H1 (cell line): ENCODE measurements at regions not wholly inside any gene's neighbourhood (a gene's known extent, or its start where the extent isn't known, plus 50 kb on each side); places are given as distances from the start of the nearest gene placed in this dataset.

ENCODE experiments used
- CTCF ChIA-PET: fragments of 300-600 bp; sonication (Branson Sonifier 250); formaldehyde crosslinking; loops from one replicate; lab custom pipeline; 2021; ENCODE audit not compliant: partially characterized antibody; lab: Charles Lee
- POLR2A ChIA-PET: fragments of 300-600 bp; sonication (Branson Sonifier 250); formaldehyde crosslinking; loops from one replicate; lab custom pipeline; 2021; ENCODE audit warnings: inconsistent platforms; ENCODE audit not compliant: partially characterized antibody; lab: Charles Lee
- DNase-seq, 2 experiments: peaks; one replicate each; pipeline versions ENCODE4 v3.0.0 to v3.0.0-alpha.2; 2010 to 2022; ENCODE audit warnings: low spot score in 2 of 2, low read depth in 1 of 2, mixed read lengths in 1 of 2
- FAIRE-seq: peaks from 2 replicates; lab custom pipeline; 2011; peaks lifted over from hg19 to GRCh38; lab: Jason Lieb, UNC
- H2AFZ ChIP-seq: 2 replicates; pipeline ENCODE4 v1.8.1; 2012; ENCODE audit warnings: low read length, inconsistent platforms
- H2AK5ac ChIP-seq: 2 replicates; pipeline ENCODE4 v1.6.1; 2013; ENCODE audit warnings: low read depth, low read length
- H2BK120ac ChIP-seq: replicated peaks from 2 replicates; pipeline ENCODE3; 2013; ENCODE audit warnings: low read depth, low read length, inconsistent platforms
- H2BK12ac ChIP-seq: 2 replicates; pipeline ENCODE4 v1.6.1; 2013; ENCODE audit warnings: low read depth, low read length
- H2BK15ac ChIP-seq: 2 replicates; pipeline ENCODE4 v1.6.1; 2013; ENCODE audit warnings: low read length
- H2BK20ac ChIP-seq: 2 replicates; pipeline ENCODE4 v1.6.1; 2013; ENCODE audit warnings: low read length
- H2BK5ac ChIP-seq: 2 replicates; pipeline ENCODE4 v1.6.1; 2013; ENCODE audit warnings: low read depth, low read length
- H3K14ac ChIP-seq: 2 replicates; pipeline ENCODE4 v1.6.1; 2013; ENCODE audit warnings: inconsistent platforms; ENCODE audit not compliant: insufficient read length
- H3K18ac ChIP-seq: 2 replicates; pipeline ENCODE4 v1.6.1; 2013; ENCODE audit warnings: low read length; ENCODE audit errors: extremely low read depth
- H3K23ac ChIP-seq: 2 replicates; pipeline ENCODE4 v1.6.1; 2013; ENCODE audit warnings: inconsistent platforms; ENCODE audit not compliant: insufficient read length
- H3K23me2 ChIP-seq: 2 replicates; pipeline ENCODE4 v1.6.1; 2013; ENCODE audit warnings: low read depth, low read length
- H3K27ac ChIP-seq: 2 replicates; pipeline ENCODE4 v1.6.1; 2011; ENCODE audit warnings: low read depth, low read length, inconsistent platforms
- H3K27me3 ChIP-seq, 4 experiments: replicated peaks in 1 of 4; 1 replicate in 1 of 4; 2 replicates in 3 of 4; pipeline versions ENCODE4 v1.6.1 to v1.8.1; 2011 to 2013; ENCODE audit warnings: low read length in 3 of 4, mild to moderate bottlenecking in 3 of 4, inconsistent platforms in 2 of 4, mixed read lengths in 2 of 4, moderate library complexity in 1 of 4; ENCODE audit not compliant: control insufficient read depth in 3 of 4, insufficient read depth in 3 of 4; ENCODE audit errors: extremely low read depth in 1 of 4
- H3K36me3 ChIP-seq, 4 experiments: 2 replicates each; pipeline versions ENCODE4 v1.6.1 to v1.8.1; 2011 to 2013; ENCODE audit warnings: mild to moderate bottlenecking in 4 of 4, low read length in 3 of 4, moderate library complexity in 2 of 4, control low read depth in 1 of 4, inconsistent platforms in 1 of 4; ENCODE audit not compliant: insufficient read depth in 4 of 4, control insufficient read depth in 2 of 4
- H3K4ac ChIP-seq: replicated peaks from 2 replicates; pipeline ENCODE3; 2013; ENCODE audit warnings: low read length, low read depth, mixed read lengths, inconsistent platforms; ENCODE audit not compliant: insufficient read length
- H3K4me1 ChIP-seq, 4 experiments: replicated peaks in 1 of 4; 1 replicate in 1 of 4; 2 replicates in 3 of 4; pipeline versions ENCODE4 v1.6.1 to v1.8.1; 2011 to 2013; ENCODE audit warnings: low read length in 3 of 4, inconsistent platforms in 2 of 4, mixed read lengths in 1 of 4; ENCODE audit not compliant: insufficient read depth in 4 of 4, control insufficient read depth in 3 of 4
- H3K4me2 ChIP-seq, 2 experiments: 2 replicates each; pipeline versions ENCODE4 v1.6.1 to v1.8.1; 2011 to 2013; ENCODE audit warnings: low read depth in 2 of 2, low read length in 2 of 2, control low read depth in 1 of 2, inconsistent platforms in 1 of 2, mild to moderate bottlenecking in 1 of 2; ENCODE audit not compliant: insufficient read depth in 1 of 2
- H3K4me3 ChIP-seq, 4 experiments: fragments of 200-600, 300-600 bp in 1 of 4; sonication (generic), shearing (Covaris generic), sonication (Bioruptor Twin) in 1 of 4; 2 replicates each; pipeline versions ENCODE4 v1.5.1 to v1.8.1; 2011 to 2016; ENCODE audit warnings: low read length in 4 of 4, low read depth in 3 of 4, control low read depth in 2 of 4, inconsistent platforms in 2 of 4, mild to moderate bottlenecking in 2 of 4, mixed read lengths in 1 of 4, moderate library complexity in 1 of 4; ENCODE audit not compliant: insufficient read depth in 2 of 4; ENCODE audit errors: extremely low read depth in 1 of 4
- H3K56ac ChIP-seq: replicated peaks from 2 replicates; pipeline ENCODE3; 2013; ENCODE audit warnings: low read depth, mild to moderate bottlenecking, mixed read lengths, low read length, inconsistent platforms; ENCODE audit not compliant: insufficient read length
- H3K79me1 ChIP-seq: 2 replicates; pipeline ENCODE4 v1.6.1; 2013; ENCODE audit warnings: low read depth, low read length, control low read depth
- H3K79me2 ChIP-seq, 2 experiments: 2 replicates each; pipeline versions ENCODE4 v1.6.1 to v1.8.1; 2012 to 2013; ENCODE audit warnings: low read length in 2 of 2, mild to moderate bottlenecking in 2 of 2, inconsistent platforms in 1 of 2; ENCODE audit not compliant: insufficient read depth in 2 of 2, control insufficient read depth in 1 of 2
- H3K9ac ChIP-seq, 4 experiments: replicated peaks in 1 of 4; 1 replicate in 1 of 4; 2 replicates in 3 of 4; pipeline versions ENCODE4 v1.6.1 to v1.8.1; 2011 to 2013; ENCODE audit warnings: low read depth in 3 of 4, low read length in 3 of 4, control low read depth in 2 of 4, mild to moderate bottlenecking in 2 of 4, moderate library complexity in 2 of 4, inconsistent platforms in 1 of 4; ENCODE audit errors: extremely low read depth in 1 of 4
- H3K9me3 ChIP-seq, 2 experiments: 2 replicates each; pipeline versions ENCODE4 v1.6.1 to v1.8.1; 2012 to 2013; ENCODE audit warnings: mild to moderate bottlenecking in 2 of 2, moderate library complexity in 2 of 2, control low read depth in 1 of 2, inconsistent platforms in 1 of 2, low read depth in 1 of 2, low read length in 1 of 2, mixed read lengths in 1 of 2; ENCODE audit not compliant: insufficient read depth in 2 of 2
- H4K20me1 ChIP-seq, 2 experiments: replicated peaks in 1 of 2; 2 replicates each; pipeline versions ENCODE3 to v1.8.1; 2011 to 2013; ENCODE audit warnings: inconsistent platforms in 2 of 2, low read length in 2 of 2, mild to moderate bottlenecking in 1 of 2; ENCODE audit not compliant: insufficient read depth in 2 of 2, control insufficient read depth in 1 of 2
- H4K5ac ChIP-seq: 2 replicates; pipeline ENCODE4 v1.6.1; 2013; ENCODE audit warnings: low read length, low read depth, mixed read lengths, inconsistent platforms; ENCODE audit not compliant: insufficient read length
- H4K8ac ChIP-seq: 2 replicates; pipeline ENCODE4 v1.8.0; 2013; ENCODE audit warnings: mild to moderate bottlenecking, moderate library complexity, low read length, inconsistent platforms; ENCODE audit not compliant: insufficient read depth; ENCODE audit errors: extremely low read depth
- H4K91ac ChIP-seq: replicated peaks from 2 replicates; pipeline ENCODE3; 2013; ENCODE audit warnings: low read length, mixed read lengths, inconsistent platforms; ENCODE audit not compliant: insufficient read length
- JUND ChIP-seq: IDR thresholded peaks from 2 replicates; pipeline ENCODE4 v1.6.1; 2011; ENCODE audit warnings: mild to moderate bottlenecking, improper control_type of control experiment, low read length
- KDM1A ChIP-seq: fragments of 200-600, 300-600 bp; sonication (generic); IDR thresholded peaks from 2 replicates; pipeline ENCODE4 v1.7.1; 2016; ENCODE audit warnings: mild to moderate bottlenecking, low read length, borderline replicate concordance
- KDM4A ChIP-seq: IDR thresholded peaks from one replicate; pipeline ENCODE4 v1.7.1; 2012; ENCODE audit warnings: low read depth, mild to moderate bottlenecking, moderate library complexity, low read length, inconsistent platforms; ENCODE audit not compliant: severe bottlenecking
- RBBP5 ChIP-seq: IDR thresholded peaks from 2 replicates; pipeline ENCODE4 v1.7.1; 2012; ENCODE audit warnings: low read depth, mild to moderate bottlenecking, inconsistent platforms, low read length, moderate library complexity, borderline replicate concordance
- SP4 ChIP-seq: IDR thresholded peaks from 2 replicates; pipeline ENCODE4 v1.6.1; 2012; ENCODE audit warnings: low read length, inconsistent platforms
- TBP ChIP-seq: IDR thresholded peaks from 2 replicates; pipeline ENCODE4 v1.6.1; 2011; ENCODE audit warnings: low read depth, low read length, improper control_type of control experiment
- WGBS, 2 experiments: shearing (Covaris generic) in 1 of 2; methylation state at CpG; one replicate each; pipeline versions ENCODE4 v1.1.6 to v1.1.7; 2013 to 2015; ENCODE audit warnings: low lambda C conversion rate in 2 of 2, mixed read lengths in 2 of 2, inconsistent platforms in 1 of 2, low coverage in 1 of 2, missing lambda C conversion rate in 1 of 2; ENCODE audit not compliant: insufficient replicate concordance in 2 of 2, insufficient coverage in 1 of 2, insufficient read length in 1 of 2; ENCODE audit errors: extremely low coverage in 1 of 2, missing lambda C conversion rate in 1 of 2; 5-methylcytosine and 5-hydroxymethylcytosine counted together
- TF ChIP-seq, protein P1 (sequence below): IDR thresholded peaks from 2 replicates; pipeline ENCODE4 v1.6.1; 2012; ENCODE audit warnings: low read length, inconsistent platforms
- TF ChIP-seq, protein P2 (sequence below), 3 experiments: IDR thresholded peaks; 1 replicate in 2 of 3; 2 replicates in 1 of 3; pipeline versions ENCODE4 v1.5.1 to v1.6.1; 2011; ENCODE audit warnings: low read length in 3 of 3, mild to moderate bottlenecking in 3 of 3, inconsistent platforms in 2 of 3, low read depth in 1 of 3, moderate library complexity in 1 of 3; ENCODE audit not compliant: insufficient read depth in 1 of 3; ENCODE audit errors: control extremely low read depth in 1 of 3

DNA sequence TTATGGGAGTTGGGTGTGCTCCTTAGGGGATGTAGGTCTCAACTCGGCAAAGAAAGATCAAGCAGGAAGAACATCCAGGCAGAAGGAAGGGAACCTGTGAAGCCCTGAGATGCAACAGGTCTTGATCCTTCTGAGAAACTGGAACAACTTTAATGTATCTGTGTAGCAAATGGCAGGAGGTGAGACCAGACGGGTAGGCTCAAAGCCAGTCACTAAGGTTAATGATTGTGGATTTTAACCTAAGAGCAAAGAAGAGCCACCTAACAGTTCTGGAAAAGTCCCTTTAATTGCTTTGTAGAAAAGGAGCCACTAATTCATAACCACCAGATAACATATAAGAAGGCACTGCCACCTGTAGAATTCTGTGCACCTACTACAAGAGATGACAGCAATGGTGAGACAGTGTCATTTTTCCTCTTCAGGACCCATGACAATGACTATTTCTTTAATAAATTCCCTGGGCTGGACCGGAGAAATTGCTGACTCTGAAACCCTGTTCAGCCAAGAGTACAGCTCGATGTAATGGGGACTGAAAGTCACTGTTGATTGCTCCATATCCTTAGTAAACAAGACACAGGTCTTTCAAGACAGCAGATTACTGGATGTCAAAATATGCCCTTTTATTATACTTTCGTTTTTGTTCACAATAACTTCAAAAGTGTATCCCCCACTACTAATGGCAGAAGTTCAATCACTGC, 326.2 kb downstream of the CBLN4 start:
- Histone ChIP-seq H3K23ac (no peak overlapping the region), H3K56ac (no peak overlapping the region), H2BK20ac (no peak overlapping the region), H4K5ac (no peak overlapping the region), H2BK5ac (no peak overlapping the region), H3K36me3 (no peaks in the 10 kb centered on the region), H3K27me3 (no peaks in the 10 kb centered on the region), H2BK15ac (no peak overlapping the region), H4K20me1 (no peaks in the 10 kb centered on the region), H3K4me1 (peaks cover 0 to 2% (median 0%) of the 10 kb centered on the region in 4 experiments; a peak in 2 of 7 replicates), H3K9me3 (no peaks in the 10 kb centered on the region), H3K27ac (no peak overlapping the region), H3K9ac (no peak overlapping the region), H4K91ac (no peak overlapping the region), H3K79me1 (no peaks in the 10 kb centered on the region), H3K23me2 (no peaks in the 10 kb centered on the region), H2BK120ac (no peak overlapping the region), H3K79me2 (no peaks in the 10 kb centered on the region), H3K4me2 (no peak overlapping the region), H3K4ac (no peak overlapping the region), H2AFZ (no peak overlapping the region), H4K8ac (no peak overlapping the region), H3K18ac (no peak overlapping the region), H2AK5ac (no peak overlapping the region), H2BK12ac (no peak overlapping the region), H3K14ac (no peak overlapping the region), H3K4me3 (no peak overlapping the region)
- TF ChIP-seq KDM4A (no peak), RBBP5 (no peak), TBP (no peak), SP4 (no peak), JUND (no peak), KDM1A (no peak)
- TF ChIP-seq, protein P1, sequence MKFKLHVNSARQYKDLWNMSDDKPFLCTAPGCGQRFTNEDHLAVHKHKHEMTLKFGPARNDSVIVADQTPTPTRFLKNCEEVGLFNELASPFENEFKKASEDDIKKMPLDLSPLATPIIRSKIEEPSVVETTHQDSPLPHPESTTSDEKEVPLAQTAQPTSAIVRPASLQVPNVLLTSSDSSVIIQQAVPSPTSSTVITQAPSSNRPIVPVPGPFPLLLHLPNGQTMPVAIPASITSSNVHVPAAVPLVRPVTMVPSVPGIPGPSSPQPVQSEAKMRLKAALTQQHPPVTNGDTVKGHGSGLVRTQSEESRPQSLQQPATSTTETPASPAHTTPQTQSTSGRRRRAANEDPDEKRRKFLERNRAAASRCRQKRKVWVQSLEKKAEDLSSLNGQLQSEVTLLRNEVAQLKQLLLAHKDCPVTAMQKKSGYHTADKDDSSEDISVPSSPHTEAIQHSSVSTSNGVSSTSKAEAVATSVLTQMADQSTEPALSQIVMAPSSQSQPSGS = no peak
- TF ChIP-seq, protein P2, sequence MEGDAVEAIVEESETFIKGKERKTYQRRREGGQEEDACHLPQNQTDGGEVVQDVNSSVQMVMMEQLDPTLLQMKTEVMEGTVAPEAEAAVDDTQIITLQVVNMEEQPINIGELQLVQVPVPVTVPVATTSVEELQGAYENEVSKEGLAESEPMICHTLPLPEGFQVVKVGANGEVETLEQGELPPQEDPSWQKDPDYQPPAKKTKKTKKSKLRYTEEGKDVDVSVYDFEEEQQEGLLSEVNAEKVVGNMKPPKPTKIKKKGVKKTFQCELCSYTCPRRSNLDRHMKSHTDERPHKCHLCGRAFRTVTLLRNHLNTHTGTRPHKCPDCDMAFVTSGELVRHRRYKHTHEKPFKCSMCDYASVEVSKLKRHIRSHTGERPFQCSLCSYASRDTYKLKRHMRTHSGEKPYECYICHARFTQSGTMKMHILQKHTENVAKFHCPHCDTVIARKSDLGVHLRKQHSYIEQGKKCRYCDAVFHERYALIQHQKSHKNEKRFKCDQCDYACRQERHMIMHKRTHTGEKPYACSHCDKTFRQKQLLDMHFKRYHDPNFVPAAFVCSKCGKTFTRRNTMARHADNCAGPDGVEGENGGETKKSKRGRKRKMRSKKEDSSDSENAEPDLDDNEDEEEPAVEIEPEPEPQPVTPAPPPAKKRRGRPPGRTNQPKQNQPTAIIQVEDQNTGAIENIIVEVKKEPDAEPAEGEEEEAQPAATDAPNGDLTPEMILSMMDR (IDR thresholded peaks at IDR 0.05; ENCODE audit: control extremely low read depth in 1 of 3, insufficient read depth in 1 of 3, low read depth in 1 of 3, low read length in 3 of 3) = no peak
- 95% methylated on average over 5 of the region's 5 CpGs; no CpG with 5 or more reads in 1 of the 2 experiments for WGBS, 2 experiments
- DNase-seq (no peak), FAIRE-seq (no peak)
- POLR2A ChIA-PET = no interaction called here
- CTCF ChIA-PET = no interaction called here
